ENCODE measurements at regions not wholly inside any gene's neighbourhood (a gene's known extent, or its start where the extent isn't known, plus 50 kb on each side); places are given as distances from the start of the nearest gene placed in this dataset.

DNA sequence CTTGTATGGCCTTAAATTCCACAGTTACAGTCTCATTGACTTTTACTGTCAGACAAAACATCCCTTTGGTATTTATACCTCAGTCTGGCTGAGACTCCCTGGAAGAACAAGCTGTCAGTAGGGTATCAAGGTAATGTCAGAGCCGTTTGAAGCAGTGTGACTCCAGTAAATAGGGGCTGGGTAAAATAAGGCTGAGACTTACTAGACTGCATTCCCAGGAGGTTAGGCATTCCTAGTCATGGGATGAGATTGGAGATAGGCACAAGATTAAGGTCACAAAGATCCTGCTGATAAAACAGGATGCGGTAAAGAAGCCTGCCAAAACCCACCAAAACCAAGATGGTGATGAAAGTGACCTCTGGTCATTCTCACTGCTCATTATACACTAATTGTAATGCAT, 219.5 kb upstream of the SKOR2 start:
- DNase-seq (ENCODE audit: low spot score), result no peak

DNA sequence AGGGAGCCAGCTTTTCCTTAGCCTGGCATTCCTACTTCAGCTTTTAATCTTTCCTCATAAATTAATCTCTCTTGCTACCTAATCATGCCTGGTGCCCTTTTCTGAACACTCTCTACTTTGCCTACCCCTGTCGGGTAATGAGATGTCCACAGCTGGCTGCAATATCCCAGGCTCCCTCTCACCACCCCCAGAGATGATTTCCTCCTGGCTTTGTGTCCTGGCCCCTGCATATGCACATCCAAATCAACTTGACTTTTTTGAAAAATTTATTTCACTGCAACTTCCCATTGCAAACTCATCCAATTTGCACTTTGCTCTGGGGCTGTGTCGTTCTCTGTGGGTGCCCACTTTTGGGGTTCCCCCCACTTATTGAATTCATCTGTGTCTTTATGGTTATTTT, 218.1 kb upstream of the SKOR2 start:
- no peak for DNase-seq (ENCODE audit: low spot score)

DNA sequence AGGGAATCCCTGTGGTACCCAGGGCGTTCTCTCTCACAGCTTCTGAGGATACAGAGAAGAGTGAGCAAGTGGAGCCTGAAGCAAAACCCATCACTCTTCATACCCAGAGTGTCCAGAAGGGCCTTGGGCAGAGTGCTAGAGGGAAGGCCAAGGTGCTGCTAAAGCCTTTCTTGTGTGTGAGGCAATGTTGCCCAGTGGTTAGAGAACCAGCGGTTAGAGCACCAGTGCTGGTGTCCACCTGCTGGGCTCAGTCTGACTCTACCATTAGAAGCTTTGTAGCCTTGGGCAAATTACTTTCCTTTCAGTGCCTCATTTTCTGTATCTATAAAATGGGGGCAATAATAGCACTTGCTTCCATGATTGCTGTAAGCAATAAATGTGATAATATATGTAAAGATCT, 210.5 kb upstream of the SKOR2 start:
- no peak for DNase-seq (ENCODE audit: low spot score)

DNA sequence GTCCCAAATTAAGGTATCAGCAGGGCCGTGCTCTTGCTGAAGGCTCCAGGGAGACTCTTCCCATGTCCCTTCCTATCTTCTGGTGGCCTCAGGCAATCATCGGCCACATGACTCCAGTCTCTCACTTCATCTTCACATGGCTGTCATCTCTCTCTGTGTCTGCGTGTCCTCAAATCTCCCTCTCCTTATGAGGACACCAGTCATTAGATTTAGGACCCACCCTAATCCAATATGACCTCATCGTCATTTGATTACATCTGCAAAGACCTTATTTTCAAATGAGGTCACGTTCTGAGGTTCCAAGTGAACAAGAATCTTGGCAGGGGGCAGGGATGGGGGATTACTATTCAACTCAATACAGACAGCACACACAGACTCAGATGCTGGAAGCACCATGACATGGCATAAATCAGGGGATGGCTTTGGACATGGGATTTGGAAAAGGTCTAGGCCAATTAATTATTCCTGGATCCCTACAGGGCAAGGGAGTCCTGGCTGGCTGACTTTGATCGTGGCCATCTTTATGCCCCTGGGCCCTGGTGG, 210.0 kb upstream of the SKOR2 start:
- no peak for DNase-seq (ENCODE audit: low spot score)

DNA sequence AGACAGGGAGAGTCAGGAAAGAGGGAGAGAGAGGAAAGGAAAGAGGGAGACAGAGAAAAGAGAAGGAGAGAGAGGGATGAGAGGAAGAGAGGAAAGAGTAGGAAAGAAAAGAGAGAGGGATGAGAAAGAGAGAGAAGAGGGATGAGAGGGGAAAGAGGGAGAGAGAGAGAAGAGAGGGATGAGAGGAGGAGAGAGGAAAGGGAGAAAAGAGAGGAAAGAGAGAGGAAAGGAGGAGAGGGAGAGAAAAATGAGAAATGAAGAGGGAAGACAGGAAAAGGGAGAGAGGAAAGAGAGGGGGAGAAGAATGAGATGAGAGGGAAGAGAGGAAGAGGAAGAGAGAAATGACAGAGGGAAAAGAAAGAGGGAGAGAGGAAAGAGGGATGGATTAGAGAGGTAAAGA, 207.0 kb upstream of the SKOR2 start:
- no peak for DNase-seq (ENCODE audit: low spot score)

DNA sequence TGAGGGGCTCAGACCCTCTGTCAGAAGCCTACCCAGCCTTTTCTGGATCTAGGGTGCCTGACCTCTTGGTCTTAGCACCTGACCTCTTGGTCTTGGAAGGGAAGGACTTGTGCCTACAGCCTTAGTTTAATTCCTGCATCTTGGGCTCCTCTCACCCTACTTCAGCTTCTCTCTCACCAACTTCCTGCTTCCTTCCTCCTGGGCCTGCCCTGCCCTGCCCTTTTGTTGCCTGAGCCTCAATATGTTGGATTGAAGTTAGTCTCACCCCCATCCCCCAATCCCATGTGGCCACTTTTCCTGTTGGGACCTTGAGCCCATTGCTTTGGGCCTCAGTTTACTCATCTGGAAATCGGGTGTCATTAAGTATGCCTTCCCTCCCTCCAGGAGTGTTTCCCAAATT, 206.2 kb upstream of the SKOR2 start:
- no peak for DNase-seq (ENCODE audit: low spot score)

DNA sequence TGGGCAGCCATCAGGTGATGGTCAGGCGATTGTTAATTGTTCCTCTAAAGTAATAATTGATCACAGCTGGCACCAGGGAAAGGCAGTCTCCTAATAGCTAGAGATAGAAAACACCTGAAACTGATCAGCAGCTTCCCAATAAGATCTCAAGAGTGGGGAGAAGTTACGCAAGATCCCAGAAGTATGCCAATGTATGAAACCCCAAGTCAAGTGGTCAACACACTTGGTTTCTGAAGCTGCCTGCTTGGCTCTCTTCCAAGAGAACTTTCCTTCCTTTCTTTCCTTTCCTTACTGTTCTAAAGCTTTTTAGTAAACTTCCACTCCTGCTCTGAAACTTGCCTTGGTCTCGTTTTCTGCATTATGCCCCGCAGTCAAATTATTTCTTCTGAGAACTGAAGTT, 201.6 kb upstream of the SKOR2 start:
- DNase-seq (ENCODE audit: low spot score), result no peak

DNA sequence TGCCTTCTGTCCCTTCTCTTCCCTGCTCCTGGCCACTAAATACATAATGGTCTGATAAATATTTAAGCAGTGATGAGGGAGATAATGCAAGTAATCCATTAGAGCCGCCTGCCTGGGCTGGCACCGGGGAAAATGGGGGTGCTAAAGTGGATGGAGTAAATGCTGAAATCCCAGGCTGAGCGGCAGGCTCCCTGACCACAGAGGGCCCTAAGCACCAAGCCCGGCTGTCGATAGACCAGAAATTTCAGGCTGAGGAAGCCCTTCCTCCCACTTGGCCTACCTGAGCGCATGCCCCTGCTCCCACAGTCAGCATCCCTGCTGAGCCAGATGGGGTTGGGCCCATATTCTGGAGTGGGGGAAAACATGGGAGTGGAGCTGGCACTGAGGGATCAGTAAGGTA, 197.5 kb upstream of the SKOR2 start:
- DNase-seq (ENCODE audit: low spot score), result no peak

DNA sequence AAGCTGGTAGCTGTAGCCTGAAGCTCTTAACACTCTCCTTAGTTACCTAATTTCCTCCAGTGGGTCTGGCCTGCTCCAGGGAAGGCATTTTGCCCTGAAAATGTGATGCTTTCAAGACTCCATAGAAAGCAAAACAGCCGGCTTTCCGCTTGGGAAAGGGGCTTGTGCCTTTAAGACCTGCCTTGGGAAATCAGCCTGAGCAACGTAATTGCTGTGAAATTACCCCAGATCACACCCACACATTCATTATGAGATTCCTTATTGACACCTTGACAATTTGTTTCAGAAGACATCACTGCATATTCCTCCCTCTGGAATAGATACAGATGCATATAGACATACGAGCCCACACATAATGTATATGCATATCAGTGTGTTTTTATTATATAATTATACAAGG, 190.5 kb upstream of the SKOR2 start:
- DNase-seq (ENCODE audit: low spot score), result no peak

DNA sequence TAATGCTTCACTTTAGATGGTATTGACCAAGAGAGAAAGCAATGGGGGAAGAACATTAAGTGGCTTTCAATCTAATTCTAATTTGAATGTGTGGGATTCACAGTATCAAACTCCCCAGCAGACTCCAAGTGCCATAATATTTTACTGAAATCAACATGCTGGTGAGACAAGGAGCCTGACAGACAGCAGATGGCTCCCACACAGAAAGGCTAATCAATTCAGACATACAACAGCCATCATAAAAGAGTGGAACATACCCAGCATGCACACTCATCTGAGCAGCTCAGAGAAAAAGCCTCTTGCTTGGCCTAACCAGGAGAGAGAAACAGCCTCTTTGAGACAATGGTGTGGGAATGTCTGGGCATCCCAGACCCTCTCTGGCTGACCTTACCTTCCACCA, 186.5 kb upstream of the SKOR2 start:
- no peak for DNase-seq (ENCODE audit: low spot score)

DNA sequence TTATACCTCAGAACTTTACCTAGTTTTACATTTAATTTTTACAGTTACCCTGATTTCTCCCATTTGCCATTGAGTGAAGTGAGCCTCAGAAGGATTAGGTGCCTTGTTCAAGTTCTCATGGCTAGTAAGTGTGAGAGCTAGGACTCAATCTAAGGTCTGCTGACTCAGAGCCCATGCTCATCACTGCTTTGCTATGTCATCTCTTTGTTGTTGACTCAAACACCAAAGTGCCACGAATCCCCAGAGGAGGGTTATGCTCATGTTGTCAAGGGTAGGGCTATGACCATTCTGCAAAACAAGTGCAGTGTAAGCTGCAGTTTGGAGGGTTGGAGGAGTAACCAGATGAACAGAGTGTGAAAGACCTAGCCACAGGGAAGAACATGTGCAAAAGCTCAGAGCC, 185.4 kb upstream of the SKOR2 start:
- no peak for DNase-seq (ENCODE audit: low spot score)

DNA sequence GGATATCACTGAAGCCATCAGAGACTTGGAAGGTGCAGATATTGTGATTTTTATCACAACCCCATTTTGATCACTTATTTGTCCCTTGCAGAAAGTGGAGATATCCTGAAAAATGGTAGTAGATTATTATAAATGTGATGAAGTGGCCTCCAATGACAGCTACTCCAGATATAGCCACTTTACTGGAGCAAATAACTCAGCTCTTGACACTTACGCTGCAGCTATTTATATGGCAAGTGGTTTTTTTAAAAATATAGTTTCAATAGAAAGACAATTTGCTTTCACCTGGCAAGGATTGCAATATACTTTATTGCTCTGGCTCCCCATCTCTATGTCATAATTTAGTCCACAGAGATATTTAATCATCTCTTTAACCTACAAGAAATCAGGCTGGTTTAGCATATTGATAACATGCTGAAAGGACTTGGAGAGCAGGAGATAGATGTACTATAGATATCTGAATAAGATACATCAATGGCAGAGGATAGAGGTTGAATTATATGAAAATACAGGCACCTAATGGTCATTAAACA, 182.8 kb upstream of the SKOR2 start:
- no peak for DNase-seq (ENCODE audit: low spot score)

DNA sequence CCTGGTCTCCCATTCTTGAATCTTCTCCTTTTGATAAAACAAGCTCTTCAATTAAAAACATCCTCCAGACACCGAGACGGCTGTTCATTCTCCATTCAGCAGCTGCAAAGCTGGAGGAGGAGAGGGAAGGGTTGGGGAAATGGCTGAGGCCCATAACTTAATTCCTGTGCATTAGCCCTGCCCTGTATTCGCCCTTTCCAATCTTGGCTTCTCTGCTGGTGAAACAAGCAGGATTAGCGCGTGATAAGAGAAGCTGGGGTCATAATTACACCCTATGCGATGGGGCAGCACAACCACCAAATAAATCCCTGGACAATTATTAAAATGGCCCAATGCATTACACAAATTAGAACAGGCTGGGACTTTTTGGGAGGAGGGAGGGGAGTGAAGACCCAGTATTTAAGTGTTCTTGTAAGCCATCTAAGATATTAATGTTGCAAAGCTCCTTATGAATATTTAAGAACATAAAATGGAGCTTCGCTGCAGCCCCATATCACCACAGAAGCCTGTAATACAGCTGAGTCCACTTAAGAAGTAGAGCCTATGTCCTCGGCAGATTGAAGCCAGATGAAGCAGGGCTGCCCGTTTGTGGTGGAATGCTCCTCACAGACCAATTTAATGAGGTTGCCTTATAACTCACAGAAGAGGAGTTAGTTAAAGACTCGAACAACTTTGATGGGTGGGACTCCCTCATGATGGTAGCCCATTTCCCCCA, 176.6 kb upstream of the SKOR2 start:
- DNase-seq (ENCODE audit: low spot score), result no peak

DNA sequence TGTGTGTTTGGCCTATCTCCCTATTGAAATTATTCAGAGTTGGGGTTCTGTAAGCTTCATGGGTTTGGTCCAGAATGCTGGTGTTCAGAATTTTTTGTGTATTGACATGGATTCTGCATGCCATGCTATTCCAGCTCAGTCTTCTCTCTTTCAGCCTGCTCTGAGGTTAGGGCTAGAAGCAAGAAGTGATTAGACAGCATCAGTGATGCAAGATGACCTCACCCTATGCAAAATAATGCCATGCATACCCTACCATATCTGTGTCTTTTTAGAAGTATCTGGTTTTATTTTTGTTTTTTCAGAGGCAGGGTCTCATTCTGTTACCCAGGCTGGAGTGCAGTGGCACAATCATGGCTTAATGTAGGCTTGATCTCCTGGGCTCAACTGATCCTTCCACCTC, 175.6 kb upstream of the SKOR2 start:
- no peak for DNase-seq (ENCODE audit: low spot score)

DNA sequence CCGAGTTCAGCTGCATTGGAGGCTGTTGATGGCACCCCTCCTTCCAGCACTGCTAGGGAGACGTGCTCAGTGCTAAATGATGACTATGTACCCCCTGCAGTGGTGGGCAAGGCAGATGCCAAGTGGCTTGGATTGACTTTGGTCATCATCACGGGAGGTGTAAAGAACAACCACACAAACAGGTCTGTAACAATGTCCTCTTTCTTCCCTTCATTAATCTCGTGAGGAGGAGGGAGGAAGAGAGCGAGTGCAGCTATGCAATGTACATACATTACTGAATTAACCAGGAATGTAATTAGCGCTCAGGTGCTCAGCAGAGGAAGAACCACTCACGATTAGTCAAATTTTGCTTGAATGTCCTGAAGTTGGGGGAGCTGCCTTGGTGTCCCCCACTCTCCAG, 173.9 kb upstream of the SKOR2 start:
- no peak for DNase-seq (ENCODE audit: low spot score)

DNA sequence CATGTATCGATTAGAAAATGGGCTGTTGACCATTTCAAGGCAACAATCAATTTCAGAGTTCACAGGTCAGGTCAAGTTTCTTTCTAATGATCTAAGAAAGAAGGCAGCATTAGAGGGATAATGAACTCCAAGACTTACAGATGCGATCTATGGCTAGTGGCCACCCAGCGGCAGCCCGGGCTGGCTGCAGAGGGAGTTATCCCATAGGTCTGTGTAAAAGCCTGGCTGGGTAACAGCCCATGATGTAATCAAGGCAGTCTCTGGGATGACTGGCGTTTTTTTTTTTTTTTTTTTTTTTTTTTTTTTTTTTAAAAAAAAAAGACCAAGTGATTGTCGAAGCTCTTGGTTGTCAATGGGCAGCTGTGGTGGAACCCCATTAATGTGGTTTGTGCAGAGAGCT, 171.1 kb upstream of the SKOR2 start:
- no peak for DNase-seq (ENCODE audit: low spot score)

DNA sequence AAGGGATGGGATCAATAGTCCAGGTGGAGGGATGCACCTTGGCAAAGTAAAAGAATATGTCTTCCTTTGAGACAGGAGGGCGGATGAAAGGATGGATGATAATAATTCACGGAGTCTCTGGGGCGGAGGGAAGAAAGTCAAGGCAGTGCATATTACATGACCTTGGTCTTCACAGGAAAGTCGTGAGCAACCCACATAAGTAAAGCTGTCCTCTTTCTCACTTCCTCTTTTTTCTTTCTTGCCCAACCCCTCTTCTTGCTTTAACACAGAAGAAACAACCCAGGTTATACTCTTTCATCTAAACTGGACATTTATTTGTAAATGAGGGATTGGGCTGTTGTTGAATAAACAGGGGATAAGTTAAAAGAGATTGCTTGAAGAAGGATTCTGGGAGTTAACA, 168.7 kb upstream of the SKOR2 start:
- DNase-seq (ENCODE audit: low spot score), result no peak

DNA sequence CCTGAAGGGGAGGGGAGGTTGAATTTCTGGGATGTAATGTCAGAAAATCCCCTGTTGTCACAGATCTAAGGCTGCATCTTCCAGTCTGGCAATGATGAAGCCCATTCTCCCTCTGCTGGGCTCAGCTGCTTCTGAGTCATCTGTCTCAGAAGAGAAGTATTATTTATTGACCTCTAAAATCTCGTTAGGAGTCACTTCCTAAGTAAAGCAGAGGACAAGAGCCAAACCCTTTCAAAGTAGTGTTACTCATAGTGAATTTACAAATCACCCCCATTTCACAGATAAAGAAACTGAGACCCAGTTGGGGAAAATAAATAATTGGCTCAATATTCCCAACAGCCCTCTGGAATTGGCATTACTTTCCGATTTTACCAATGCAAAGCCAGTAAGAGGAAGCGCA, 167.3 kb upstream of the SKOR2 start:
- no peak for DNase-seq (ENCODE audit: low spot score)

DNA sequence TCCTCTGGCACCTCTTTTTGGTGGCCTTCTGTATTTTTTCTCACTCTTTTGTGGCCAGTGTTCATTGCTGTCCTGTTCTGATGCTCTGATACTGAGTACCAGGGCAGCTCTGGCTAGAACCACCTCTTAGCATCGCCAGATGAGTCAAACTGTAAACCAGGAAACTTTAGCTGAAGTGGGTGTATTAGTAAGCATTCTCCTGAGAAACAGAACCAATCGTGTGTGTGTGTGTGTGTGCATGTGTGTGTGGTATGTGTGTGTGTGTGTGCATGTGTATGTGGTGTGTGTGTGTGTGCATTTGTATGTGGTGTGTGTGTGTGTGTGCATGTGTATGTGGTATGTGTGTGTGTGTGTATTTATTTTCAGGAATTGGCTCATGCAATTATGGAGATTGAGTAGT, 166.3 kb upstream of the SKOR2 start:
- DNase-seq (ENCODE audit: low spot score), result no peak

DNA sequence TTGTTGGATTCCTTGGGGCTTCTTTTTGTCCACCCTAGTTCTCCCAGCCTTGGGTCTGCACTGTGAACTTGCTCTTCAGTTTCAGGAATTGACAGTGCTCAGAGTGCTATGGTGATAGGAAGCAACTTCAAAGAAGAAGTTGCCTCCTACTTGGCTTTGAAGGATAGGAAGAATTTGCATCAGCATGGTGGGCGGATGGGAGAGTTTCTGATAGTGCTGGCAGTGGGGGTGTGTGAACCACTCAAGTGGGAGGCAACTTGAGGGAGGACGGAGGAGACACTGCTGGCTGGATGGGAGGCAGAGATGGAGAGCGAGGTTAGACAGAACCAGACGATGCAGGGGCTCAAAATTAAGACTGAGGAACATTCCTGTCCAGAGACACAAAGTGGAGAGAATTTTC, 164.4 kb upstream of the SKOR2 start:
- DNase-seq (ENCODE audit: low spot score), result no peak

DNA sequence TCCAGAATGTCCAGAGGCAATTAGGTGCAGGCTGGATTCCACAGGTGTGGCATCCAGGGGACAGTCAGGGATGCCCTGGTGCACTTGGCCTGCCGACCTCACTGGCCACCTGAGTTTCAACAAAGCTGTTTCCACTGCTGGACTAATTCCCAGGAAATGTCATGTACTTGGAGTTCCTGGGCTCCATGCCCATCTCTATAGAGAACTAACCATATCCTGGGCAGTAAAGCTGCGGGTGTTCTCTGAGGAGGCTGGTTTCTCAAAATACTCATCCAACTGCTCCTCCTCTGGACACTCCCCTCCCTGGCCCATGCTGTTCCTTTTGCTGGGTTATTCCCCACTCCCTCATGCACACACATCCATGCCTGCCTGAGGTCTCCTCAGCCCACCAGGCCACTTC, 161.9 kb upstream of the SKOR2 start:
- no peak for DNase-seq (ENCODE audit: low spot score)

DNA sequence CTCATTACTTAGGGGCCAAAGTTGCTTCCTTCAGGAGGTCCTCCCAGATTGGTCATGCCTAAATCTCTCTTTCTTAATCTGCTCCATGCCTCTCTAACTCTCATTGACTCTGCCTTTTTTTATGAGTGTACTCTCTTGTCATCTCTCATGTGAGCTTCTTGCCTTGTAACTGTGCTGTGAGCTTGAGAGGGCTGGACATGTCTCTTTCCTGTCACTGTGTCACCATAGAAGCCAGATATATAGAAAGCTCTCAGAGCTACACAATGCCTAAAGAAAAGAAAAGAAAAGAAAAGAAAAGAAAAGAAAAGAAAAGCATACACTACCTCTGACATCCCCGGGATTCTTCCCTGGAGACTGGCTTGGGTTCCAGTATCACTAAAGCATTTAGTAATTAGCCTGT, 161.5 kb upstream of the SKOR2 start:
- DNase-seq (ENCODE audit: low spot score), result no peak

DNA sequence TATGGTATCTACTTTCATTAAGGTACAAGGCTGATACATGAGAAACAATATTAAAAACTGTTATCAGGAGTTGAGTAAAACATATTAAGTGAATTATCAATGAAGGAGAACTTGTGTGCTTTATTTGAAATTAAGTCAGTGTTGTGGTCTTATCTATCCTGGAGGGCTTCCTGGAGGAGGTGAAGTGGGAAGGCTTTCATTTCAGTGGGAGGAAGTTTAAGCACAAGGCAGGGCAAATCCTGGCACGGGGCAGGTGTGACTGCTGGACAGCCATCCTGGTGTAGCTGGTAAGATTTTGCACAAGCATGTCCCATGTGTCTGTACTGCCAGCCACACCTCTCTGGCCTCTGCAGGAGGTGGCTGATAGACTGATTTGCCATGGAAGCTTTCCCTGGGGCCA, 159.7 kb upstream of the SKOR2 start:
- DNase-seq (ENCODE audit: low spot score), result no peak

DNA sequence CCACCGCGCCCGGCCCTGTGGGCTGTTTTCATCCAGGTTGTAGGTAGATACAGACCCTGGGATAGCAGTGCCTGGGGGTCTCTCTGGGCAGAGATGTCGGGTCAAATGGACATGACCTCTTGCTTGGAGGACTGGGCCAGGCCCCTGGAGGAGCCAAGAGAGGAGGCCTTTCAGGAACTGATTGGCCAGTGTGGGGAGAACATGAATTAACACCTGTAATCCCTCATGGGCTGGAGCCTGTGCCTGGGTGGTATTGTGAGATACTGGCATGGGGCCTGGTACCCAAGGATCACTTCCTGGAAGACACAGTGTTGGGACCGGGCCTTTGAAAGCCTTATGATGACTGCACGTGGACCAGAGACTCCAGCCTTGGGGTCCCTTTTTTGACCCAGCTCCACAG, 158.7 kb upstream of the SKOR2 start:
- no peak for DNase-seq (ENCODE audit: low spot score)
